Fibroblast of pulmonary artery (primary cell): ENCODE measurements at regions not wholly inside any gene's neighbourhood (a gene's known extent, or its start where the extent isn't known, plus 50 kb on each side); places are given as distances from the start of the nearest gene placed in this dataset.

Source experiments
- DNase-seq: peaks from one replicate; pipeline ENCODE4 v3.0.0-alpha.2; 2010; ENCODE audit warnings: low read depth
- H3K4me3 ChIP-seq: replicated peaks from 2 replicates; pipeline ENCODE4 v1.5.1; 2011; ENCODE audit warnings: low read depth, mild to moderate bottlenecking, control low read depth, low read length, moderate library complexity
- TF ChIP-seq, protein P1 (sequence below): IDR thresholded peaks from 2 replicates; pipeline ENCODE4 v1.5.1; 2011; ENCODE audit warnings: mild to moderate bottlenecking, control low read depth, low read length, inconsistent platforms; ENCODE audit errors: missing control alignments

DNA sequence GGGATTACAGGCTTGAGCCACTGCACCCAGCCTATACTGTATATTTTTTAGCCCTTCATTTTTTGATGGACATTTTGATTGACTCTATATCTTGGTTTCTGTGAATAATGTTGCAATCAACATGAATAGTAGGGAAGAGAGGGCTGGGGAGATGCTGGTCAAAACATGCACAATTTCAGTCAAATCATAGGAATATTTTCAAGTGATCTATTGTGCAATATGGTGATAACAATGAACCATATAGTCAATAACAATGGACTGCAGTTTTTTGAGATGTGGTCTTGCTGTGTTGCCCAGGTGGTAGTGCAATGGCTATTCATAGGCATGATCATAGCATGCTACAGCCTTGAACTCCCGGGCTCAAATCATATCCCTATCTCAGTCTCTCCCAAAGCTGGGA lies 264.7 kb upstream of the TMEFF2 start:
- no peak for DNase-seq
- TF ChIP-seq, protein P1, sequence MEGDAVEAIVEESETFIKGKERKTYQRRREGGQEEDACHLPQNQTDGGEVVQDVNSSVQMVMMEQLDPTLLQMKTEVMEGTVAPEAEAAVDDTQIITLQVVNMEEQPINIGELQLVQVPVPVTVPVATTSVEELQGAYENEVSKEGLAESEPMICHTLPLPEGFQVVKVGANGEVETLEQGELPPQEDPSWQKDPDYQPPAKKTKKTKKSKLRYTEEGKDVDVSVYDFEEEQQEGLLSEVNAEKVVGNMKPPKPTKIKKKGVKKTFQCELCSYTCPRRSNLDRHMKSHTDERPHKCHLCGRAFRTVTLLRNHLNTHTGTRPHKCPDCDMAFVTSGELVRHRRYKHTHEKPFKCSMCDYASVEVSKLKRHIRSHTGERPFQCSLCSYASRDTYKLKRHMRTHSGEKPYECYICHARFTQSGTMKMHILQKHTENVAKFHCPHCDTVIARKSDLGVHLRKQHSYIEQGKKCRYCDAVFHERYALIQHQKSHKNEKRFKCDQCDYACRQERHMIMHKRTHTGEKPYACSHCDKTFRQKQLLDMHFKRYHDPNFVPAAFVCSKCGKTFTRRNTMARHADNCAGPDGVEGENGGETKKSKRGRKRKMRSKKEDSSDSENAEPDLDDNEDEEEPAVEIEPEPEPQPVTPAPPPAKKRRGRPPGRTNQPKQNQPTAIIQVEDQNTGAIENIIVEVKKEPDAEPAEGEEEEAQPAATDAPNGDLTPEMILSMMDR, result no peak
- no peak overlapping the region for H3K4me3 ChIP-seq

DNA sequence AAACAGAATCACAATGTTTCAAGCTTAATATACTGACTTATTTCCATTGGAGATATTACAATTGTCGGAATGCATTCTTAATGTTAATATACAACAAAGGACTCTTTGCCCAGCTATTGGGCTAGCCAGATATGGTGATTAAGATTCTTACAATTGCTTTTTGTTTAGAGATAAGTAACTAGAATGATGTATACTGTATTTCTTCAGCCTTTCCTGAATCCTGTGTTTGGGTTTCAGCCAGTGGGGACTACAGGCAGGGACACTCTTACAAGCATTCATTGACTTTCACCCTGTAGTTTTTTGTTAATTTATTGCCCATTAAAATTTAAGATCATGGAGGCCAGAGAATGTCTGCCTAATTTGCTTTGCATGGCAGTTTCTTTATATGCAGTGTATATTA lies 254.1 kb upstream of the TMEFF2 start:
- H3K4me3 ChIP-seq, result no peak overlapping the region
- TF ChIP-seq, protein P1, result no peak
- DNase-seq, result no peak

DNA sequence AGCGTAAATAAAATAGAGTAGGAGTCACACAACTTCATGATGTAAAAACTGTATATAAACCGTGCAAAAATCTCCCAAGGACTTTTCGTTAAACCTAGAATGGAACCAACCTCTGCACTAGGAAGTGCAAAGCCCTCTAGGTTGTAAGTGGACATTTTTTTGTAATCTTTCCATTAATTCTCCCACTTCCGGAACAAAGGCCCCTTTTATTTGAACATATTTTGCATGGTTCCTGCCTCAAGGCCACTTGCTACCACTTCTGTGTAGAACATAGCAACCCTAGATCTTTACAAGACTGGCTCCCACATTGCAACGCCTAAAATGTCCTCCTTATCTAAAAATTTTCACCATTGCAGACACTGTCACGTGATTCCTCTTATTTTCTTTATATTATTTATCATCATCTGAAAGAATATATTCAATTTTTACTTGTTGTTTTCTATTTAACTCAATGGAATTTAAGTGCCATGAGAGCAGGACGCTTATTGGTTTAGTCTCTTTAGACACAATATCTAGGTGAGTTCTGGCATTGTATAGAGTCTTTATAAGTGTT lies 249.6 kb upstream of the TMEFF2 start:
- H3K4me3 ChIP-seq, result no peak overlapping the region
- TF ChIP-seq, protein P1, result no peak
- no peak for DNase-seq

DNA sequence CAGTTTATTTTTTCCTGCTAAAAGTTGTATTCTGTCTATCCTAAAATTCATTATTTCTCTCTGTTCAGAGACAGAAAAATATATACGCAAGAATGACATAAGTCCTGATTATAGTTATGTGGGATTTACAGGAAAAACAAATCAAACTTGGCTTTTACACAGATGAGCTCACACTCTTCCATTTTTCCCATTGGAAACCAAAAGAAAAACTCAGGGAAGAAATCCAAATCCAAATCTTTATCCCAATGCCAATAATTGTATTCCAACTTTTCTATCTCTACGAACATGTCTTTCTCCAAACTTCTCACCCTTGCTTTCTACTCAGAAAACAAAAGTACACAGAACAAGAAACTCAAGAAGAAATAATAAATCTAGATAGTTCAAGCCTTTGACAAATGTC lies 249.1 kb upstream of the TMEFF2 start:
- H3K4me3 ChIP-seq, result no peak overlapping the region
- DNase-seq, result no peak
- TF ChIP-seq, protein P1, result no peak

DNA sequence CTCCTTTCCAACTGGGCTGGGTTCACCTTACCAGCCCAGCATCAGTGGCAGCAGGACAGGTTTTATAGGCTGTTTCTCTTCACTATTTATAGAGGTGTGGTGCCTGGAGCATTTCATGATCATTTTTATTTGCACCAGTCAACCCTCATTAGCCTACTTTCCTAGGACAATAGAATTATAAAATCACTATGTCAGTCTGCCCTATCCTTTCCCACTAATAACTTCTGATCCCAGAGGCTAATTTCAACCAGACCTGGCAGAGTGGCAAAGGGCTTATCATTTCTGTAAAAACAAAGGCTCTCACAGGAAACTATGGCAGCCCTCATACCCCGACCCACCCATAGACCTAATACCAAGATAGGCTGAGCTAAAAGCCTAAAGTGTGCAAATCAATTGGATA lies 243.5 kb upstream of the TMEFF2 start:
- H3K4me3 ChIP-seq, result no peak overlapping the region
- TF ChIP-seq, protein P1, result no peak

DNA sequence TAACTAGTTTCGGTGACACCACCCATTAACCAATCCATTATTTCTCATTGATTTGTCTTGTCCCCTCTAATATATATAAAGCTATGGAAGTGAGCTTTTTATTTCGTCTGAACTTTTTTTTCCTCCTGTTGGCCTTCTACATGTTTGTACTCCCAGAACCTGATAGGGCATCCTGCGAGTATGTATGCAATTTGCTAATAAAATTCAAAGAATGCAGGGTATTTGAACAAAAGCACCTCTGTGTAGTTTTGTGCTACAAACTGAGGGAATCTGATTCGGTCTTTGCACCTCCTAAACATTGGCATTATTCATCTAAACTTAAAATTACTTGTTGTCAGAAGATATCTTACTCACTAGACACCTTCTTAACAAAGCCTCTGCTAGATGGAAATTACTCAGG lies 242.9 kb upstream of the TMEFF2 start:
- TF ChIP-seq, protein P1, result no peak
- no peak for DNase-seq
- no peak overlapping the region for H3K4me3 ChIP-seq

More for the DNA sequence above, 243.5 kb upstream of the TMEFF2 start:
- DNase-seq, result no peak

DNA sequence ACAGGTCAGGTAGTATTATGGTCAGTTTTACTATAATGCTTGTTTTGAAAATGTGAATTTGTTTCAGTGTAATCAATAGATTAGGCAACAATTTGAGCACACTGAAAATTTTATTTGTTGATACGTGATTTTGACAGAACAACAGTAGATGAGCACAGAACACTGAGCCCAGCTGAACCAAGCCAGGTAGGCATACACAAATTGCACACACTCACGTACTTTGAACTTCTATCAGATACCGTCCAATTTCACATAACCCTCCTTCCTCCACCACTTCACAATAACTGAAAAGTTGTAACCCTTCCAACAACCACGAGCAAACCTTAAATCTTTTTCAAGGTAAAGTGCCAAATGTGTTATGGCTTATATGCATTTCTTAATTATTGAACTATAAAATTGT lies 229.5 kb upstream of the TMEFF2 start:
- TF ChIP-seq, protein P1, result no peak
- H3K4me3 ChIP-seq, result no peak overlapping the region
- DNase-seq, result no peak
